Vagina (tissue), 2 donors: ENCODE measurements at regions not wholly inside any gene's neighbourhood (a gene's known extent, or its start where the extent isn't known, plus 50 kb on each side); places are given as distances from the start of the nearest gene placed in this dataset.

Source experiments
- POLR2A ChIP-seq, 2 donors: fragments of 450-650 bp; IDR thresholded peaks; one replicate each; pipeline ENCODE4 v1.6.1; 2017; ENCODE audit warnings: antibody characterized with exemption in 2 of 2, mild to moderate bottlenecking in 2 of 2, moderate library complexity in 2 of 2
- POLR2AphosphoS5 ChIP-seq, 2 donors: sonication (generic); formaldehyde crosslinking; IDR thresholded peaks; one replicate each; pipeline ENCODE4 v1.9.0; 2017; ENCODE audit warnings: antibody characterized with exemption in 2 of 2, mild to moderate bottlenecking in 2 of 2, low read depth in 1 of 2; ENCODE audit not compliant: insufficient read depth in 1 of 2
- TF ChIP-seq, protein P1 (sequence below), 3 experiments: fragments of 450-650 bp in 2 of 3; fragments of 200-600 bp in 1 of 3; sonication (generic) in 1 of 3; IDR thresholded peaks; one replicate each; pipeline ENCODE4 v1.5.1; 2017 to 2019; ENCODE audit warnings: antibody characterized with exemption in 3 of 3, mild to moderate bottlenecking in 2 of 3, moderate library complexity in 2 of 3

DNA sequence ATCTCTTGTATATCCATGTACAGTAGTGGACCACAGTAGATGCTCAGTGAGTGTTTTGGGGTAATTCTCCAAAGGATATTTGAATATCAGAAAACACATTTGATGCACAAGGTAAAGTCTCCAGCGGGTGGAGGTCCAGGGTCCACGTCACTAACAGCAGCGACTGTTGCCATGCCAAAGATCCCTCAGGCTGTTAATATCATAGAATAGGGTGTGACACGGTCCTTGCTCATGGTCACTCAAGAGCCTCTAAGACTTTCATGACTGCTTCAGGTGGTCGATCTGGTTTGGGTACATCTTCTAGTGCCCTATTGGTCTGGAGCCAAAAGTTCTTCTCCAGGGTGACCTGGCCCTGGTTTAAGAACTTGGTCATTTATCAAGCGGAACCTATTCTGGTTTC, 90.8 kb downstream of the OLIG3 start:
- TF ChIP-seq, protein P1, sequence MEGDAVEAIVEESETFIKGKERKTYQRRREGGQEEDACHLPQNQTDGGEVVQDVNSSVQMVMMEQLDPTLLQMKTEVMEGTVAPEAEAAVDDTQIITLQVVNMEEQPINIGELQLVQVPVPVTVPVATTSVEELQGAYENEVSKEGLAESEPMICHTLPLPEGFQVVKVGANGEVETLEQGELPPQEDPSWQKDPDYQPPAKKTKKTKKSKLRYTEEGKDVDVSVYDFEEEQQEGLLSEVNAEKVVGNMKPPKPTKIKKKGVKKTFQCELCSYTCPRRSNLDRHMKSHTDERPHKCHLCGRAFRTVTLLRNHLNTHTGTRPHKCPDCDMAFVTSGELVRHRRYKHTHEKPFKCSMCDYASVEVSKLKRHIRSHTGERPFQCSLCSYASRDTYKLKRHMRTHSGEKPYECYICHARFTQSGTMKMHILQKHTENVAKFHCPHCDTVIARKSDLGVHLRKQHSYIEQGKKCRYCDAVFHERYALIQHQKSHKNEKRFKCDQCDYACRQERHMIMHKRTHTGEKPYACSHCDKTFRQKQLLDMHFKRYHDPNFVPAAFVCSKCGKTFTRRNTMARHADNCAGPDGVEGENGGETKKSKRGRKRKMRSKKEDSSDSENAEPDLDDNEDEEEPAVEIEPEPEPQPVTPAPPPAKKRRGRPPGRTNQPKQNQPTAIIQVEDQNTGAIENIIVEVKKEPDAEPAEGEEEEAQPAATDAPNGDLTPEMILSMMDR (IDR thresholded peaks at IDR 0.05), result no peak
- TF ChIP-seq POLR2A (IDR thresholded peaks at IDR 0.05), result no peak
- no peak for TF ChIP-seq POLR2AphosphoS5 (IDR thresholded peaks at IDR 0.05; ENCODE audit: insufficient read depth in 1 of 2, low read depth in 1 of 2)
